Pancreas (tissue), 10 donors: ENCODE measurements at regions not wholly inside any gene's neighbourhood (a gene's known extent, or its start where the extent isn't known, plus 50 kb on each side); places are given as distances from the start of the nearest gene placed in this dataset.

Source experiments
- ATAC-seq, 4 donors: fragments of 200-7000 bp; cut with Tn5 transposase; one replicate each; pipeline versions ENCODE4 v1.8.0 to v1.9.1; 2020; ENCODE audit warnings: mild to moderate bottlenecking in 4 of 4, moderate library complexity in 4 of 4
- DNase-seq, 6 donors: peaks; one replicate each; pipeline ENCODE4 v3.0.0-alpha.2; 2020
- FAIRE-seq: peaks from 2 replicates; lab custom pipeline; 2012; peaks lifted over from hg19 to GRCh38; lab: Jason Lieb, UNC
- H3K27ac ChIP-seq, 4 donors: fragments of 200-600 bp; sonication (generic); 1 replicate in 3 of 4; 2 replicates in 1 of 4; pipeline versions ENCODE4 v1.5.0 to v1.8.0; 2020
- H3K27me3 ChIP-seq, 4 donors: fragments of 200-600 bp; one replicate each; pipeline ENCODE4 v1.8.0; 2021
- H3K36me3 ChIP-seq, 3 donors: fragments of 200-600 bp; sonication (generic) in 1 of 3; one replicate each; pipeline versions ENCODE4 v1.5.0 to v1.8.0; 2020 to 2021
- H3K4me1 ChIP-seq, 3 donors: fragments of 200-600 bp; one replicate each; pipeline ENCODE4 v1.8.0; 2021
- H3K4me3 ChIP-seq, 4 donors: fragments of 200-600 bp; sonication (generic) in 2 of 4; one replicate each; pipeline versions ENCODE4 v1.5.0 to v1.8.0; 2020 to 2021
- H3K9me3 ChIP-seq, 4 donors: fragments of 200-600 bp; one replicate each; pipeline ENCODE4 v1.8.0; 2021
- WGBS, 2 donors: extraction: QIAGEN DNeasy Blood & Tissue Kit; methylation state at CpG; one replicate each; pipeline ENCODE4 v1.1.7; 2013; 5-methylcytosine and 5-hydroxymethylcytosine counted together
- intact Hi-C, 3 donors: fragments of 100-400 bp; cut with DNase I; formaldehyde crosslinking; loops; one replicate each; pipeline versions ENCODE4 v1.11.1 to v1.14.2; 2022
- TF ChIP-seq, protein P1 (sequence below), 4 donors: fragments of 200-600 bp; sonication (generic) in 3 of 4; IDR thresholded peaks; one replicate each; pipeline versions ENCODE4 v1.5.0 to v1.8.0; 2021; ENCODE audit warnings: antibody characterized with exemption in 4 of 4
- donor health status: healthy with polysubstance abuse.
- donor health status: DM: no; HTN: no; CAD: no; lungs with moderate emphysema.
- donor health status: DM: no; HTN: no; CAD: no.
- donor health status: control.
- donor health status: control.
- donor health status: Bipolar disorder and iron deficiency.
- donor health status: DM: yes; HTN: yes; CAD: no.
- donor health status: DM: no; HTN: no; CAD: no.
- donor health status: DM: no; HTN: no; CAD: no.
- donor health status: DM: yes; HTN: yes; CAD: no.

- DNase-seq = no peak
- H3K9me3 ChIP-seq = no peaks in the 10 kb centered on the region
- intact Hi-C loops = no loop called here
- no peak for FAIRE-seq
- 26 to 30% methylated on average over 1 of the region's 1 CpG for WGBS, 2 donors
- H3K27ac ChIP-seq = peak overlapping the region in 2 of 4 donors; percentile 2 to 47
- H3K36me3 ChIP-seq = no peaks in the 10 kb centered on the region
- H3K27me3 ChIP-seq = no peaks in the 10 kb centered on the region
- H3K4me1 ChIP-seq = peaks cover 0 to 11% (median 10%) of the 10 kb centered on the region in 3 donors
- TF ChIP-seq, protein P1, sequence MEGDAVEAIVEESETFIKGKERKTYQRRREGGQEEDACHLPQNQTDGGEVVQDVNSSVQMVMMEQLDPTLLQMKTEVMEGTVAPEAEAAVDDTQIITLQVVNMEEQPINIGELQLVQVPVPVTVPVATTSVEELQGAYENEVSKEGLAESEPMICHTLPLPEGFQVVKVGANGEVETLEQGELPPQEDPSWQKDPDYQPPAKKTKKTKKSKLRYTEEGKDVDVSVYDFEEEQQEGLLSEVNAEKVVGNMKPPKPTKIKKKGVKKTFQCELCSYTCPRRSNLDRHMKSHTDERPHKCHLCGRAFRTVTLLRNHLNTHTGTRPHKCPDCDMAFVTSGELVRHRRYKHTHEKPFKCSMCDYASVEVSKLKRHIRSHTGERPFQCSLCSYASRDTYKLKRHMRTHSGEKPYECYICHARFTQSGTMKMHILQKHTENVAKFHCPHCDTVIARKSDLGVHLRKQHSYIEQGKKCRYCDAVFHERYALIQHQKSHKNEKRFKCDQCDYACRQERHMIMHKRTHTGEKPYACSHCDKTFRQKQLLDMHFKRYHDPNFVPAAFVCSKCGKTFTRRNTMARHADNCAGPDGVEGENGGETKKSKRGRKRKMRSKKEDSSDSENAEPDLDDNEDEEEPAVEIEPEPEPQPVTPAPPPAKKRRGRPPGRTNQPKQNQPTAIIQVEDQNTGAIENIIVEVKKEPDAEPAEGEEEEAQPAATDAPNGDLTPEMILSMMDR (IDR thresholded peaks at IDR 0.05) = no peak
- peak; percentile 55 to 91 (median 86) for ATAC-seq
- H3K4me3 ChIP-seq = no peak overlapping the region
These were observed 1387.7 kb upstream of the ACO1 start for GRCh38 chr9:30996761-30997160.

GRCh38 chr9:30997291-30997690 lies 1387.2 kb upstream of the ACO1 start:
- no peak overlapping the region for H3K4me3 ChIP-seq
- H3K4me1 ChIP-seq = peaks cover 0 to 11% (median 10%) of the 10 kb centered on the region in 3 donors
- no peaks in the 10 kb centered on the region for H3K9me3 ChIP-seq
- intact Hi-C loops = no loop called here
- ATAC-seq (peak; percentile 50 to 78 (median 74)), DNase-seq (no peak), FAIRE-seq (no peak)
- TF ChIP-seq, protein P1 (IDR thresholded peaks at IDR 0.05) = no peak
- WGBS, 2 donors = 6 to 8% methylated on average over 2 of the region's 2 CpGs
- peak overlapping the region in 2 of 4 donors; percentile 2 to 47 for H3K27ac ChIP-seq
- no peaks in the 10 kb centered on the region for H3K36me3 ChIP-seq
- no peaks in the 10 kb centered on the region for H3K27me3 ChIP-seq

DNA sequence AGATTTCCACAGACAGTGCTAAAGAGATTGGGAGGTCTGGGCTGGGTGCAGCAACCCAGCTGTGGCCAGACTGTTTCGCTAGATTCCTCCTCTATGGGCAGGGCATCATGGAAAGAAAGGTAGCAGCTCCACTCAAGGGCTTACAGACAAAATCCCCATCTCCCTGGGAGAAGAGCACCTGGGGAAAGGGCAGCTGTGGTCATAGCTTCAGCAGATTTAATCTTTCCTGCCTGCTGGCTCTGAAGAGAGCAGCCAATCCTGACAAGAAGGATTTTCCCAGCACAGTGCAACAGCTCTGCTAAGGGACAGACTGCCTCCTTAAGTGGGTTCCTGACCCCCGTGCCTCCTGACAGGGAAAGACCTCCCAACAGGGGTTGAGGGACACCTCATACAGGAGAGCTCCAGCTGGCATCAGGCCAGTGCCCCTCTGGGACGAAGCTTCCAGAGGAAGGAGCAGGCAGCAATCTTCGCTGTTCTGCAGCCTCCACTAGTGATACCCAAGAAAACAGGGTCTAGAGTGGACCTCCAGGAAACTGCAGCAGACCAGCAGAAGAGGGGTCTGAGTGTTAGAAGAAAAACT lies 1379.3 kb upstream of the ACO1 start:
- no peaks in the 10 kb centered on the region for H3K4me1 ChIP-seq
- H3K9me3 ChIP-seq = no peaks in the 10 kb centered on the region
- DNase-seq = peak in 5 of 6 donors; percentile 31 to 60 (median 45)
- H3K27me3 ChIP-seq = no peaks in the 10 kb centered on the region
- H3K27ac ChIP-seq = no peak overlapping the region
- H3K36me3 ChIP-seq = no peaks in the 10 kb centered on the region
- FAIRE-seq = no peak
- H3K4me3 ChIP-seq = no peak overlapping the region
- TF ChIP-seq, protein P1 (IDR thresholded peaks at IDR 0.05) = no peak
- intact Hi-C loops = no loop called here
- peak in 3 of 4 donors; percentile 63 to 93 (median 86) for ATAC-seq
- 63 to 66% methylated on average over 4 of the region's 4 CpGs for WGBS, 2 donors

DNA sequence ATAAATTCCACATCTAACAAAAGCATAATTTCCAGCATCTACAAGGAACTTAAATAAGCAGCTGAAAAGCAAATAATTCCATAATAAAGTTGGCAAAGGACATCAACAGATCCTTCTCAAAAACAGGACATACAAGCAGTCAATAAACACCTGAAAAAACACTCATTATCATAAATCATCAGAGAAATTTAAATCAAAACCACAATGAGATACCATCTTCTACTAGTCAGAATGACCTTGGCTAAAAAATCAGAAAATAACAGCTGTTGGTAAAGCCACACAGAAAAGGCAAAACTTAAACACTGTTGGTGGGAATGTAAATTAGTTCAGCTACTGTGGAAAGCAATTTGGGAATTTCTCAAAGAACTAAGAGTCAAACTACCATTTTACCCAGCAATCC lies 1371.1 kb upstream of the ACO1 start:
- no peak for FAIRE-seq
- no peaks in the 10 kb centered on the region for H3K4me1 ChIP-seq

DNA sequence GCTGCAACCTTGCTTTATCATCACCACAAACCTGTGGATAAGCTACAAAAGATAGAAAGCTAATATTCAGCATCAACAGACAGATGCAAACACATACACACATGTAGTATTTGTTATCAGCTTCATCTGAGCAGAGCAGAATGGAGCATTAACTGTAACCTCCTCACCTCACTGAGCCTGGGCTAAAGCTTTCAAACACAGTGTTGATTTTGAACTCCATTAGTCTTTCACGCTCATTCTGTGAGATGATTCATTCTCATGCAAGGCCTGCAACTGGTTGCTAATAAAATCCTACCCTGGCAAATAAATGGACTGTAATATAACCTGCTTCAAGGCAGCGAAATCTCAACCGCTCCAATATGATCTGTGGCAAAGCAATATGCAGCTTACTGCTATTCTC lies 1360.6 kb upstream of the ACO1 start:
- TF ChIP-seq, protein P1 (IDR thresholded peaks at IDR 0.05) = no peak
- intact Hi-C loops = no loop called here
- no peak for DNase-seq
- FAIRE-seq = no peak
- H3K27me3 ChIP-seq = no peaks in the 10 kb centered on the region
- no peaks in the 10 kb centered on the region for H3K36me3 ChIP-seq
- H3K27ac ChIP-seq = no peak overlapping the region
- no peaks in the 10 kb centered on the region for H3K9me3 ChIP-seq
- no peaks in the 10 kb centered on the region for H3K4me1 ChIP-seq
- peak in 3 of 4 donors; percentile 45 to 86 (median 75) for ATAC-seq
- 79 to 84% methylated on average over 3 of the region's 3 CpGs for WGBS, 2 donors
- H3K4me3 ChIP-seq = no peak overlapping the region

More for the DNA sequence above, 1371.1 kb upstream of the ACO1 start:
- DNase-seq (no peak), ATAC-seq (no peak)
- H3K27ac ChIP-seq = no peak overlapping the region
- no peaks in the 10 kb centered on the region for H3K36me3 ChIP-seq
- H3K4me3 ChIP-seq = no peak overlapping the region
- intact Hi-C loops = no loop called here
- TF ChIP-seq, protein P1 (IDR thresholded peaks at IDR 0.05) = no peak
- no peaks in the 10 kb centered on the region for H3K9me3 ChIP-seq
- no peaks in the 10 kb centered on the region for H3K27me3 ChIP-seq
